T-helper 2 cell (primary cell): ENCODE measurements at regions not wholly inside any gene's neighbourhood (a gene's known extent, or its start where the extent isn't known, plus 50 kb on each side); places are given as distances from the start of the nearest gene placed in this dataset.
"Not testable (repeated sequence)": the region's sequence is repeated elsewhere in the genome, so short reads cannot be mapped to it uniquely, and the experiment has no call there.

Experiments
- DNase-seq, 5 experiments: peaks; one replicate each; pipeline versions ENCODE4 v3.0.0 to v3.0.0-alpha.2; 2012 to 2022

GRCh38 chr7:130849604-130850003 is 115.6 kb upstream of the KLF14 start:
- DNase-seq = no peak

DNA sequence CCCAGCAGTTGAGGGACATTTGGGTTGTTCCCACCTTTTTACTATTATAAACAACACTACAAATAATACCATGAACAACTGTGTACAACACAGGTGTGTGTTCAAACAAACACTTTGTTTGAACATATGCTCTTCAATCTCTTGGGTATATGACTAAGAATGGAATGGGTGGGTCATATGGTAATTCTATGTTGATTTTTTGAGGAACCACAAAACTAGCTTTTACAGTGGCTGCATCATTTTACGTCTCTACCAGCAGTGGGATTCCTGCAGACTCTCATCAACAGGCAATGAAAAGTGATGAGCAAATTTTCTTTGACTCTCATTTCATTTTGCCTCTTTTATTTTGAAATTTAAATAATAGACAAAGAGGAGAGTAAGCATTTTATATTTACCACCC is 116.9 kb upstream of the KLF14 start:
- no peak for DNase-seq

DNA sequence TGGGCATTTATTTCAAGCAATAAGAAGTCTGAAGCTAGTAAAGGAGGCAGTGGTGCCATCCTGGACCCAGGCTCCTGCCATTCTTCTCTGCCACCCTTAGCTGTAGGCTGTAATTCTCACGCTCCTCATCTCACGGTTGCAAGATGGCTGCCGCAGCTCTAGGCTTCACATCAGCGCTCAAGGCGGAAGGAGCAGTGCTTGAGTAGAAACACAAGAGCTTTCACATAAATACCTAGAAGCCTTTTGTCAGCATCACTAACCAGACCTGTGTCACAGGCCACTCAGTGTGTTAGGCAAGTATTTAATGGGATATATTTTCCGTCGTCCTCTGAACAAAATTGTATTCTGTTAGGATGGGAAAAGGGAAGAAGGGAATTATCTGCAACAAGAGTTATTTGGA is 118.9 kb upstream of the KLF14 start:
- DNase-seq = no peak

GRCh38 chr7:130853503-130854279 is 119.7 kb upstream of the KLF14 start:
- DNase-seq = no peak

DNA sequence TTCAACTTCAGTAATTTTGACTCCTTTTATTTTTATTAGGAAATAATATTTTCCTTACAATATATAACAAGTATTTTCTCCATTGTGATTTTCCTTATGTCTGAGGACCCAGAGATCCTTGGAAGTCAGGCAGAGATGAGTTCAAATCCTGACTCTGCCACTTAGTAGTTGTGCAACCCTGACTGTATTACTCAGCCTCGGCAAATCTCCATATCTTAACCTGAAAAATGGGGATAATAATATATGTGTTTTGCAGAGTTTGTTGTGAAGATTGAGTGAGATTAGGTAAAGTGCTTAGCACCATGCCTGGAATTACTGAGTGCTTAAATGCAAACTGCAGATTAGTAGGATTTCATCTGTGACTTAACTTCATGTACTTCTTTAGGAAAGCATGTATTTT is 120.5 kb upstream of the KLF14 start:
- no peak for DNase-seq

GRCh38 chr7:130856866-130857265 is 122.9 kb upstream of the KLF14 start:
- no peak for DNase-seq

DNA sequence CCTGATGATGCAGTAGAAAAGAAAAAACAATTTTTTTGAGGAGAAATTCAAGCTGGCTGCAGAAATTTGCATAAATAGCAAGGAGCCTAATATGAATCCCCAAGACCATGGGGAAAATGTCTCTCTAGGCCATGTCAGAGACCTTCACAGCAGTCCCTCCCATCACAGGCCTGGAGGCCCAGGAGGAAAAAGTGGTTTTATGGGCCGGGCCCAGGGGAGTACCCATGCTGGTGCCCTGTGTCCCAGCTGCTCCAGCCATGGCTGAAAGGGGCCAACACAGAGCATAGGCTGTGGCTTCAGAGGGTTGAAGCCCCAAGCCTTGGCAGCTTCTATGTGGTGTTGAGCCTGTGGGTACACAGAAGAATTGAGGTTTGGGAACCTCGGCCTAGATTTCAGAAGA is 126.8 kb upstream of the KLF14 start:
- not testable (repeated sequence) for DNase-seq

DNA sequence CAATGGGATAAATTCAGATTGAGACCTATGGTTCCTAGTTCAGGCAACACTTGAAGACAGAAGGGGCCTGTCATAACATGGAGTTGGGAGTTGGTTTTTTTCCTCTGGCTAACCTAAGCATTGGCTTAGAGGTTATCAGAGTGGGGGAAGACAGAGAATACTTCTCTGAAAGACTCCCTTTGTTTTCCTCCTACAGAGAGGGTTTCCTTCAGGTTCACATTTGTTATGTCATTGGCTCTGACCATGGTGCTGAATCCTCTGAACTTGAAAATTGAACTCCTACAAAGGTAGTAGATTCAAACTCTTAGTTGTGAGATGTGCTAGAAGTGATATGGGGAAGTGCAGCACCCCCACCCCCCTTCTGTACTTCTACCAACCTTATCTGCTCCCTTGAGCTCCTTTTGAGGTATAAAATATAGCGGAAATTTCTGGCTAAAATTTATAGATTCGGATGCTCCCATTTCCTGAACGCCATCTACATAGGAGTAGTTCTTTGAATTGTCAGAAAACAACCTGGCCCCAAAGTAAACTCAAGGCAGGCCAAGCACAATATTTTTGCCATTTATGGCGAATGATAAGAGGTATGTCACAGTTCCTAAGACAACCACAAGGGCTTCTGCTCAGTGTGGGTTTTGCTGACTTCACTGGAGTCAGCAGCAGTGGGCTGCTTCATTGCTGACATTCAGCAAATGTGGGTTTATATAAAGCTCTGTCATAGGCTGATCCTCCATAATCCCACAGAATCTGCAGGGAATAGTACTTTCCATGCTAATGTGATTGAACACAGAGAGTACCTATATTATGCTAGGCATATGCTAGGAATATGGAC is 131.6 kb upstream of the KLF14 start:
- peak in 1 of 5 experiments; percentile 36 for DNase-seq

GRCh38 chr7:130867039-130867438 is 133.0 kb upstream of the KLF14 start:
- DNase-seq = no peak

- DNase-seq = no peak
Observed at GRCh38 chr7:130867581-130868136, 133.7 kb upstream of the KLF14 start.

GRCh38 chr7:130868139-130868538 is 134.1 kb upstream of the KLF14 start:
- no peak for DNase-seq

DNA sequence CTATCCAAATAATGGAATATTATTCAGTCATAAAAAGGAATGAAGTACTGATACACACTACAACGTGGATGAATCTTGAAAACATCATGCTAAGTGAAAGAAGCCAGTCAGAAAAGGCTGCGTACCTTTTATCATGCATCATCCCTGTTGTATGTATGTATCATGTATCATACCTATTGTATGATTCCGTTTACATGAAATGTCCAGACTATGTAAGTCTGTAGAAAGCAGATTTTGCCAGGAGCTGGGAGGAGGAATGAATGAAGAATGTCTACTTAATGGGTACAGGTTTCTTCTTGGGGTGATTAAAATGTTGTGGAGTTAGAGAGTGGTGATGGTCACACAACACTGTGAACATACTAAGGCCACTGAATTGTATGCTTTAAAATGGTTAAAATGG is 135.9 kb upstream of the KLF14 start:
- no peak for DNase-seq

GRCh38 chr7:130872341-130872740 is 138.3 kb upstream of the KLF14 start:
- no peak for DNase-seq

GRCh38 chr7:130872756-130873448 is 138.9 kb upstream of the KLF14 start:
- peak in 1 of 5 experiments; percentile 67 for DNase-seq

DNA sequence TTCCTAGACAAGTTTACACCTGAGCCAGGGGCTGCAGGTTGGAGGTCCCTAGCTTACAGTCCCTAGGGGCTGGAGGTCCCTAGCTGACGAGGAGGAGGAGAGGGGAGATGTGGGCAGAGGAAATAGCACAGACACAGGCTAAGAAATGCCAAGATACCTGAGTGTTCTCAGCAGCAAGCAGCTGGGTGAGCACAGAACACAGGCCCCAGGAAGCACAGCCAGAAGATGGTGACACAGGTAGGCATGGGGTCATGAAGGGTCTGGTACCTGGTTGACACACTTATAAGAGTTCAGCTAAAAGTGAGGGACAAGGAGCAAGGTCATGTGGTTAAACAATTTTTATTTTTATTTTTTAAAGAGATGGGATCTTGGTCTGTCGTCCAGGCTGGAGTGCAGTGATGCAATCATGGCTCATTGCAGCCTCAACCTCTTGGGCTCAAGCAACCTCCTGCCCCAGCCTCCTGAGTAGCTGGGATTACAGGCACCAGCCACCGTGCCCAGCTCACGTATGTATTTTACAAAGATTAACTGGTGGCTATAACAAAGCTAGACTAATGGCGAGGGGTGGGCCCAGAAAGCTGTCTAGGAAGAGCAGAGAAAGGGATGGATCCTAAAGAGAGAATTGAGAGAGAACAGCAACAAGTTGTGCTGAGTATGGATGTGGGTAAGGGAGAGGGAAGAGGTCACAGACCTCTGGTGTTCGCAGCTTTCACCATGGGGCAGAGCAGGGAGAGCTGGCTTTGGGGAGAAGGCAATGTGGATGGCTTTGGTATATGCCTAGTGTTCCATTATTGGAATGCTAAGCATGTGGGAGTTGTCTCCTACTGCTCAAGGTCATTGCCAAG is 140.3 kb upstream of the KLF14 start:
- no peak for DNase-seq

- peak in 3 of 5 experiments; percentile 21 to 45 (median 44) for DNase-seq
Observed at GRCh38 chr7:130875265-130875741, 141.3 kb upstream of the KLF14 start.

DNA sequence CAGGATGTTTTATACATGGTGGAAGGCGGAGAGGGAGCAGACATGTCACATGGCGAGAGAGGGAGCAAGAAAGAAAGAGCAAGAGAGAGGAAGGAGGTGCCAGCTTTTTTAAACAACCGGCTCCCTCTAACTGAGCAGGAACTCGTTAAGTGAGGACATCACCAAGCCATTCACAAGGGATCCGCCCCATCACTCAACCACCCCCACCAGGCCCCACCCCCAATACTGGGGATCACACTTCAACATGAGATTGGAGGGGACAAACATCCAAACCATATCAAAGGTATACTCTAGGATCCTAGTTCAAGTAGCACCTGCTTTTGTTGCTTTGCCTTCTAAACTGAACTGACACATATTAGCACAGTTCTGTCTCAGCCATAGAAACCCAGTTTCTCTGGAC is 141.9 kb upstream of the KLF14 start:
- no peak for DNase-seq

DNA sequence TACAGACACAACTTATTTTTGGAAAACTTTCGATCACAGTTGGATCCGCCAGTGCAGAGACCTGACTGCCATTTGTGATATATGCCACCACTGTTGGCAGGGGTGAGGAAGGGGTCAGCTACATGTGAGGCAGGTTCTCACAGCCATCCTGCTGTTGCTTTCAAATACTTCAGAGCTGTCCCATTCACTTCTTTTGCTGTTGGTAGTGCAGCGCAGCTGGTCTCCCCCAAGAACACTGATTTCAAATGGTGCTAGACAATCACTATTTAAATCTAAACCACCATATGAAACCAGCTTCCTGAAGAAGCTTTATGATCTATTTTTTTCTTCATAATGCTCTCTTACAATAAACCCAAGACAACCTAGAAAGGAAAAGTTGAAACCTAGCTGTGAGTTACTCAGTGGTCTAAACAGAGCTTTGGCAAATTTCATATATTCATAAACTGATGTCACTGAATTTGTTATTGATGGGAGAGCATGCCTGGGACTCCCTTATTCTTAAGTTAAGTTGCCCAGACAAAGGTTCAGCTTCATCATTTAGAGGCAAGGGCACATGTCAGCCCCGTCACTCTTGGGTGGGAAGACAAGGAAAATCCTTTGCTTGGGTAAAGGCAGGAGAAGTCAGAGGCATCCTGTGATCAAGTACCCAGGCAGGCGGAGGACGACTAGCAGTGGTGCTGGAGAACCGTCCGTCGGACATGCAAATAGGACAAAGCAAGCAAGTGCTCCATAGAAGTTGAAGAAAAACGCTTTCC is 143.4 kb upstream of the KLF14 start:
- peak in 1 of 5 experiments; percentile 70 for DNase-seq

DNA sequence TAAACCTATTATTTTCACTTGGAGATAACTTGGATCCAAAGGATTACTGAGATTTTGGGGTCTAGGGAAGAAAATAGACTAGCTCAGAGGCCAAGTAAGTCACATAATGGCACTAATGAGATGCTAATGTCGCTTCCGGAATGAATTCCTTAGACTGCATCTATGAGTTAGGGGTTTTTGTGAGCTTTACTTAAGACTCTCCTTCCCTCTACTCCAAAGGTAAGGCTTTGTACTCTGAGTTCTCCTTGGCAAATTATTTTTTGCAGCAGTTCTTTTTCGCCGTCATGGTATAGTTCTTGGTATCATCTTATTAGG is 143.9 kb upstream of the KLF14 start:
- no peak for DNase-seq

GRCh38 chr7:130878785-130879184 is 144.8 kb upstream of the KLF14 start:
- no peak for DNase-seq

GRCh38 chr7:130879191-130879590 is 145.2 kb upstream of the KLF14 start:
- DNase-seq = no peak
